GM21447 (cell line): ENCODE measurements at regions not wholly inside any gene's neighbourhood (a gene's known extent, or its start where the extent isn't known, plus 50 kb on each side); places are given as distances from the start of the nearest gene placed in this dataset.
"Not testable (repeated sequence)": the region's sequence is repeated elsewhere in the genome, so short reads cannot be mapped to it uniquely, and the experiment has no call there.

Experiments used
- ATAC-seq: cut with Tn5 transposase; IDR thresholded peaks from one replicate; pipeline ENCODE4 v1.9.1; 2021; ENCODE audit not compliant: unreplicated experiment

DNA sequence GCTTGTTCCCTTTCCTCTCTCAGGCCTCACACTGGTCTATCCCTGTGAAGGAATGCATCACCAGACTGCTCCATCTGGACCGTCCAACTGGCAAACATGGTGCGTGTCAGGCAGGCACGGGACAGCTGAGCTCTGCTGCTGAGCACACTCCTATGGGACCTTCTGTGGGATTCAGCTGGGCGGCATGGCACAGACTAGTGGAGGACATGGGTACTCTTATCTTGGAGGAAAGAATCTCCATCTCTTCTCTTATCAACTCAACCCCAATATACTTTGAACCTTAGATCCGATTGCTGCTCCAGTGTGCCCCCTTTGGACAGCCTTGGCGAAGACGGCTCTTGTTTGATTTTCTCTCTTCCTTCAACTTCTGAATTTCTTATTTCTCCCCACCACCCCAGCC lies 593.6 kb downstream of the ETS1 start:
- no peak for ATAC-seq

DNA sequence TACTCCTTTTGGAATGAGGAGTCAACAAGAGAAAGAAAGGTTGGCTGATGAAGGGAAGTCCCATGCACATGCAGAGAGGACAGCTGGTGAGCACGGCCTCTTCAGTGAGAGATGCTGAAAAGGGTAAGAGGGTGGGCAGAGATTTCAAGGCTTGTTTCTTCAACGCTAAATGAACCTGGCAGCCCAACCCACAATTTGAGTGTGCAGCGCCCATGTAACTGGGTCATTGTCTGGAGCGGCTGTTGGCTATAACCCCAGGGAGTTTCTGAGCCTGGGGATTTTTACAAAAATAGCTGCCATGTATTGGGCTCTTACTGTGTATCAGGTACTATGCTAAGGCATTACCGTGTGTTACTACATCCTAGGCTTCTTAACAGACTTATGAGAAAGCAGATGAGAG lies 594.1 kb downstream of the ETS1 start:
- ATAC-seq: no peak

DNA sequence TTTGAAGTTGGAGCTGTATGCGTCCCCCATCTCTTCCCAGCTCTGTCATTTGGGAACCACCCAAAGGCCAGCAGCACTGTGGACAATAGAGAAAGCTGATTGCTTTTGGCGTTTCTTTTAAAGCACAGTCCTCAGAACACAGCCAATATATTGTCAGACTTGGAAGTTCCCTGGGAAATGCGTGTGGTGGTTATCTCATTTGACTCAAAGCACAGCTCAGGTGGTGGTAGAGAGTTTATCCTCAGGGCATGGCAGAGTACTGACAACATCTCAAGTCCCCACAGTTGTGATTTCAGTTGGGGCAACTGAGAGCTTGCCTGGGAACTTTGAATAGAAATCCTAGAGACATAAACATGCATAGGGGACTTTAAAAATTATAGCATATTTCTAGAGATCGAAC lies 601.3 kb downstream of the ETS1 start:
- ATAC-seq: no peak

DNA sequence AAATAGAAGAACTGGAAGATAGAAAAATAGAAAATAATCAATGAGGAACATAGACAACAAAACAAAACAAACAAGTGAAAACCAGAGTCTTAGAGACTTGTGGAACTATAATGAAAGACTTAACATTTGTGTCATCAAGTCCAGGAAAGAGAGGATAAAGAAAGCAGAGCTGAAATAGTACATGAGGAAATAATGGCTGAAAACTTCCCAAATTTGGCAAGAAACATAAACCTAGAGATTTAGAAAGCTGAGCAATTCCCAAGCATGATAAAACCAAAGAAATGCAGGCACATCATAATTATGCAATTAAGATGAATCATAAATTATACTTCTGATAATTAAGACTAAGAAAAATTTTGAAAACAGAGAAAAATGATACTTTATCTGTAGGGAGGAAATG lies 614.5 kb downstream of the ETS1 start:
- ATAC-seq: no peak

DNA sequence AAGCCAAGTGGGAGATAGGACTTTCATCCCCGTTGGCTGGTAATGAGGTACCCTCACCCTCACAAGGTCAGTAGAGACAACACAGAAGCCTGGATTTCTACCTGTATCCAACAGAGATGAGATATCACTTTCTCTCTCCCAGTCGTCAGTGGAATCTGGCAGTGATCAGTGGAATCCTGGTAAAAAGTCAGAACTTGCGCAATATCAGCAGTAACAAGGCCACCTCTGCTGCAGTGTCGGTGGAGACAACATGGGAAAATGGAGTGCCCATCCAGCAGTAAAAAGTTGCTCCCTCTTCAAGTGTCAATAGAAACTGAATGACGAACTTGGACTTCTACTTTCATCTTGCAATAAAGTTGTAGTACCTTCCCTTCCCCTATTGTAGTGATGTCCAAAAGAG lies 615.9 kb downstream of the ETS1 start:
- no peak for ATAC-seq

DNA sequence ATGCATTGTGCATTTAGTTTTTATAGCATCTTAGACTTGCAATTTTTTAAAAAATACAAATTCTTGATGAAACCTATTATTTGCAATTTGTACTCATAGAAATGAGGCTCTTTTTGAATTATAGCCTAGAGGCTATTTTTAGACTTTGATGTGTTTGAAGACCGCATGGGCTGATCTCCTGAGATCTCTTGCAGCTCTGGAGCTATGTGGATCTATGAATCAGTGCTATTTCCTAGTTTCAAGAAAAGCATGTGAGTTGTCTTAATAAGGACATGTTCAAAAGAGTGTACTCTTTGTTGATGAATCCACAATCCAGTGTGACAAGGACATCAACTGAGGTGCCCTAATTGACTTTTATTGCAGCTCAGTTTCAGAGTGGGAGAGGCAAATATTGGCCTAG lies 620.5 kb downstream of the ETS1 start:
- ATAC-seq: no peak

DNA sequence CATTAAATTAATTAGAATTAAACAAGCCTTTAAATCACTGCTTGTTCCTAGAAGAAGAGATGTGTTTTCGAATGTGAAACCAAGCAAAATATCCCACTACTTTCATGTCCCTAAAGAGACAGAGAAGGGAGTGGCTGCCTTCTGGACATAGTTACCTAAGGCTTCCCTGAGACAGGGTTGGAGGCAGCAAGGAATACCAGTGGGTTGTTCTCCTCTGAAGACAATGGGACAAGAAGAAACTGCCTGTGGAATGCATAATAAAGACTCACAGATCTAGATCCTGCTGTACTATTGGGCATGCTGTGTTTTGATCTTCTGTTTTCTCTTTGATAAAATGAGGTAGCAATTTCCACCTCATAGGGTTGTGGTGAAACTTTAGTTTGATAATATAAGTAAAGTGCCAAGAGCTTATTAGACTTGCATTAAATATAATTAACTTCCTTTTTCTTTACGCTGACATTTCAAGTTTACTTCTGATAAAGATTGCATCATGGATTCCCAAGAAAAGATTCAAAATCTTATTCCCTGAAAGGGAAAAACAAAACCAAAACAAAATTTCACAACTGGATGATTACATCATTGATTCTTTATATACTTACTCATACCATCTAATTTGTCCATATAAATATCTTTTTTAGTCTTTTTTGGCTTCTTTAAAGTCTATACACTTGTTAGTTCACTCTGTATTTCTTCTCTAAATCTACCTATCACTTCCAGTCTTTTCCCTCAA lies 621.3 kb downstream of the ETS1 start:
- ATAC-seq: no peak

DNA sequence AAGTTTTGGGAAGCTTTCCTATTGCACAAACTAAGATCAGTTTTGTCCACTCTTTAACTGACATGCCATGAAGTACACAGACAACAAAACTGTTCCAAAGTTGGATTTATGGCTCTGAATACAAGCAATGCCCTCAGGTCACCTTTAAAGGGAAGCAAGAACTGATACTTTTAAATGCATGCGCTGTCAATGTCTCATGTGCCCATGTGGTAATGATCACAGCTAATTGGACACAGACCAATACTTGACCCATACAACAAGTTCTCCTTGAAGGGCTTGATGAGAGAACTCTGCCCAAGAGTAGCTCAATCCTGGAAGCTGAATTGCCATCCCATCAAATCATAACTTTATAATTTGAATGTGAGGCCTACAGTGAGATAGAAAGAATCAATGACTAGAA lies 624.9 kb downstream of the ETS1 start:
- ATAC-seq: no peak

DNA sequence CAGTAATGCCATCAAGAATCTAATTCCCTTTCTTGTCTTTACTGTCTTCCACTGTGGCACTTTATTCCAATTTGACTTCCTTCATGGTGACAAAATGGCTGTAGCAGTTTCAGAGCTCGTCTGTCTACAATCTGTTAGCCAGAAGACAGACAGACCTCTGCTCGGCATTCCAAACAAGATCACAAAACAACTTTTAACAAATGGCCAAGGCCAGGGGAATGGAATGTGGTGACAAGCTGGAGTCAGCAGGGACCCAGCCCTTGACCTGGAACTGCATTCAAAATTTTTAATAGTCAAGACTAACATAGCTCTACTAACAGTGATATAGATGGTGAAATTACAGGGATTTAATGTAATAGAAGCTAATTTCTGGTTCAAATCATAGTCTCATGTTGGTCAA lies 637.2 kb downstream of the ETS1 start:
- no peak for ATAC-seq

DNA sequence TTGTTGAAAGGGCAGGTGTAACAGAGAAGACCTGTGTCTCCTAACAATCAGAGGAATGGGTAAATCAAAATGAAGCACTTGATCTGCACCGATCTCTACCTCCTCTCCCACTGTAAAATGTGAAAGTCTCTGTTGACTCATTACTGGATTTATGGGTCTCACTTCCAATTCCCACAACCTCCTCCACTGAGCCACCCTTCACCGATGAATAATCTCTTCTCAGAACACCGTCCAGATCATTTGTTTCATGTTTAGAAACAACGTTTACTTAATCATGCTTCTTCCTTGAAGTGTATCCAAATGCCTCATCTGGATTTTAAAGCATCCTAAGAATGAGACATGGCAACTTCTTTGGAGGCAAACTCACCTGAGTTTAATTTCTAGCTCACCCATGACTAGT lies 643.6 kb downstream of the ETS1 start:
- no peak for ATAC-seq

DNA sequence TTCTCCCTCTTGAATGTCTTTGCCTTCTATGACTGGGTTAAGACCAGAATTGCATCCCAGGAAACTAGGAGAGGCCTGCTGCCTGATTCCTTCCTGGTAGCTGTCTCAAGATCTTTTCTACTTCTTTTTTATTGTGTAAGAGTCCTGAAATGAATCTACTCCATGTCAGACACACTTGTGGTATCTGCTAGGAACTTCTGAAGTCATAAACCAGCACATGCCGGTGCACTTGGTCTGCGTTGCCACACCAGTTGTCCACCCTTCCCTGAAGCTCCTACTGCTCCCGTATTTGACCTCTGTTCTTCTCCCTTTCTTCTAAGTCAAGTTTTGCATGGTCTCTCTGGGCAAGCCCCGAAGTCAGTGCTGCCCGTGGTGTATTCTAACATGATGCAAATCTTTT lies 644.2 kb downstream of the ETS1 start:
- ATAC-seq: no peak

DNA sequence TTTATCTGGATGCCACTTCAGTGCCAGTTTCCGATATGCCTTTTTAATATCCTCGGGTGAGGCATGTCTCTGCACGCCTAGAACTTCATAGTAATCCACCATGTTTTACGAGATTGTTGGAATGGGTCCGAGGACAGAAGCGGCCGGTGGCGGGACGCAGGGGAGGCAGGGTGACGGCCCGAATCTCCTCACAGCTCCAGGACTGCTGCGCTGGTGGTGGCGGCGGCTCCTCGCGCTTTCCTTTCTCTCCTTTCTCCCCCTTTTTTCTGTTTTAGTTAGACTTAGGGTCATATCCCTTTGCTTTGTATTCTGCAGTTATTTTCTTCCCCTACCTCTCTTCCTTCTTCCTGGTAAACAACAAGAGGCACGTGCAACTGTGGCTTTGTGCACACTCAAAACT lies 645.8 kb downstream of the ETS1 start:
- ATAC-seq: not testable (repeated sequence)

DNA sequence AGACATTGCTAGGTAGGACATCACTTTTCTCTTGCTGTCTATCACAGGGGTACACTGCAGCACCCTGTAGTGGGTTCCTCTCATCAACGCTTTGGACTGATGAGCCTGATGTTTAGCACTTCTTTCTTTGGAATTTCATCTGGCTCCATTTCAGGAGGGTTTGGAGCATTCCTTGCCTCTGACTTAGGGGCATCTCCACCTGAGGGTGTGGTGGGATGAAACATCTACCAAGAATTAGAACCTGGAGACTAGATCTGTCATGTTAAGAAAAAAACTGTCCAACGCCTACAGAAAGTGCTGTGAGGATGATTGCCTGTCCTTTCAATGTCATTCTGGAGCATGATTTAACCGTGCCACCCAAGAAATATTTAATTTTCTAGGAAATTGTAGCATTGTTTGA lies 648.4 kb downstream of the ETS1 start:
- no peak for ATAC-seq

DNA sequence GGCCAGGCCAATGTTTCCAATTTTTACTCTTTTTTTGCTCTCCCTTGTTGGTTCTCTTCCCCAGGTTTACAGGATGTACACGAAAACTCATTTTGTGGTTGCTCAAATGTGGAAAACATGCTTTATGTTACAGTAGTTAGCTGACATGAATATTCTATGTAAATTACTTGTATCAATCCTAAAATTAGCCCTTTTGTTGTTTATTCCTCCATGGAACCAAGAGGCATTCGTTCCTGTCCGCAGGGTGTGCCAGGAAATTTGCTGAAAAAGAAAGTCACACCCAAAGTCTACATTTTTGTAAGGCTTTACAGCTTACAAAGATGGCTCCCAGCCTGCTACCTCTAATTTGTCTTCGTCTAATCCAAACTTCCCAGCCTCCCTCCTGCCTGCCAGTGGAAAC lies 652.3 kb downstream of the ETS1 start:
- no peak for ATAC-seq

DNA sequence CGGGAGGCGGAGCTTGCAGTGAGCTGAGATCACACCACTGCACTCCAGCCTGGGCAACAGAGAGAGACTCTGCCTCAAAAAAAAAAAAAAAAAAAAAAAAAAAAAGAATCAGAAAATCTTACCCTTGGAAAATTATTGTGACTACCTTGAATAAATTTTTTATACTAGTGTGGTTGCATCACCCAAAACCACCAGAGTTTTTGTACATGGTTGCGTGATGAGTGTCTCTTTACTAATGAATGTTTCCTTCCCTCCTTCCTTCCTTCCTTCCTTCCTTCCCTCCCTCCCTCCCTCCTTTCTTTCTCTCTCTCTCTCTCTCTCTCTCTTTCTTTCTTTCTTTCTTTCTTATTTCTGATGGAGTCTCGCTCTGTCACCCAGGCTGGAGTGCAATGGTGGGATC lies 653.4 kb downstream of the ETS1 start:
- not testable (repeated sequence) for ATAC-seq

DNA sequence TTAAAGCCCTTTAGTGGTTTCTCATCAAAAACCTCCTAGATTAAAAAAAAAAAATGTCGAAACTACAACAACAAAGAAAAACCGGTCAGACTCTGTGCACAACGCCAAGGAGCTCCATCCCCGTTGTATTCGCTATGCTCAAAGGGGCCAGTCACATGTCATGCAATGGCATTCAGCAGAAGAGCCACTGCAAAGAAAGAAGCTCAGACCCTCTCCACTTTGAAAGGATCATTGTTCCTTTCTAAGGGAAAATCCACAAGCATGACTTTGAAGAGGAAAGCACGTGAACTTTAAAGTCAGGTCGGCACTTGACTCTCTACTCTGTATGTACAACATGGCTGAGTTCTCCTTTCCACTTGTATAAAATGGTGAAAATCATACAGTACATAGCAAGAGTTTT lies 655.6 kb downstream of the ETS1 start:
- no peak for ATAC-seq

DNA sequence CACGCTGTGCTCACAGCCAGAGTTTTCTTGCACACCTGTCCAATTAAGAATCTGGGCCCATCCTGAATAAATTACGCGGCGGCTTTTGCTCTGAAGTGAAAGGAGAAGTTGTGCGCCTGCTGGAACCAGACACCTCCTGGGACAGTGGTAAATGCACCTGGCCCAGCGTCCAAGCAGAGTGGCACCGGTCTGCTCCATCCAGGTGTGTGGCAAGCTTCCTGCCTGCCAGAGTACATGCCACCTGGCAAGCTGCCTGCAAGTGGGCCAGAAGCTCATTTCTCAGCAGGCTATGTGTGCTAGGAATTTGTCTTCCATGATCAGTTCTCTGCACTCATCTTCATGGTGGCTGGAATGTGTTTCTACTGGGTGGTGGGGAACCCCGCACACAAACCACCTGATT lies 660.6 kb downstream of the ETS1 start:
- no peak for ATAC-seq

DNA sequence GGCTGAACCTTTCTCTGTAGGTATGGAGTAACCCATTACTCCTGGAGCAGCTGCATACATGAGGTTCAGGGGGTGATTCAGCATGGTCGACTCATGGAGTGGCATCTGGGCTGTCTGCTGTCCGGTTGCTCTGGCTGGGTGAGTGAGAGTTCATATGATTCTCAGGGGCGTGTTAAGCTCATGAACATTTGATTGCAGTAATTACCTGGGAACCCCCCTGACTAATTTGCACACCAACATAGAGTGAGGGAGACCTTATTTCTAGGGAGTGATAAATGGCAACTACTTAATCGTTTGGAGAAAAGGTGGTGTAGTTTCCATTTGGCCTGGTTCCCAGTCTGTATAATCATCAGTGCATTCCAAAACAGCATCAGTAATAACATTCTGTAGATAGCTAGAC lies 661.9 kb downstream of the ETS1 start:
- ATAC-seq: no peak

DNA sequence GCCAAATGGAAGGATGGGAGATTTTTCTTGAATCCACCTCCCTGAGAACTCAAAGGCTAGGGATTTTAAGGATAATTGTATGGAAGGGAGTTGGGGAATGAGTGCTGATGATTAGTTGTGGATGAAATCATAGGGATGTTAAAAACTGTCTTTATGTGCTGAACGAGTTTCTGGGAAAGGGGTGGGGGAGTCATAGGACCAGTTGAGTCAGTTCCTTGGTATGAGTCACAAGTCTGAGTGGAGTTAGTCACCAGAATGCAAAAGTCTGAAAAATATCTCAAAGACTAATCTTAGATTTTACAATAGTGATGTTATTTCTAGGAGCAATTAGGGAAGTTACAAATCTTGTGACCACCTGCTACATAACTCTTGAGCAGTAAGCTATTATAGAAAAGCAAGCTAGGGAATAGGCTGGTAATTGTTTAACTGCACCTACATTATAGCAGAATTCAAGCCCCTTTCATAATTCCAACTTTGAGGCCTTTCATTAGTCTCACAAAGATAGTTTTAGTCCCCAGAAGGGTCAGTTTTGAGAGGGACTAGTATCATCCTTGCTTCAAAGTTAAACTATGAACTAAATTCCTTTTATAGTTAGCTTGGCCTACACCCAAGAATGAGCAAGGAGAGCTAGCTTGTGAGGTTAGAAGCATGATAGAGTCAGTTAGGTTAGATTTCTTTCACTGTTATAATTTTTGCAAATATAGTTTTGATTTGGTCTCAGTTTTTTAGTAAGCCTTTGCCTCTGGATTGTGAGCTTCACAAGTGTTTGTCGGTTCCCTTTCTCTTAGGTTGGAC lies 668.0 kb downstream of the ETS1 start:
- ATAC-seq: no peak

DNA sequence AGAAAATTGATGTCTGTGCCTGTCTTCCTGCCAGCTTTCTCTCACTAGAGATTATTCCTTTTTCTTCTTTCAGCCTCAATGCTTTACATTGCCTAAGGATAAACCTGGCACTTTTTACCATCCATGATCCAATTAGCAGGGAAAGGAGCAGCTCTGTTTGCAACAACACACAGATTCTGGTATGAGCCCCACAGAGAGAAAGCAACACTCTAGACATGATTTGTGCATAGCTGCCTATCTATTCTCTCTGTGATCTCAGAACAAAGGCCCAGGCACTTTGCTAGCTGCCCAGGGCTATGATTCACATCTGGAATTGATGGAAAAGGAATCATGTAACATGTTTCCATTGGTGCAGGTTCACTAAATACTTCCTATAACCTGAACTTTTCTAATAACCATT lies 685.0 kb downstream of the ETS1 start:
- ATAC-seq: no peak

DNA sequence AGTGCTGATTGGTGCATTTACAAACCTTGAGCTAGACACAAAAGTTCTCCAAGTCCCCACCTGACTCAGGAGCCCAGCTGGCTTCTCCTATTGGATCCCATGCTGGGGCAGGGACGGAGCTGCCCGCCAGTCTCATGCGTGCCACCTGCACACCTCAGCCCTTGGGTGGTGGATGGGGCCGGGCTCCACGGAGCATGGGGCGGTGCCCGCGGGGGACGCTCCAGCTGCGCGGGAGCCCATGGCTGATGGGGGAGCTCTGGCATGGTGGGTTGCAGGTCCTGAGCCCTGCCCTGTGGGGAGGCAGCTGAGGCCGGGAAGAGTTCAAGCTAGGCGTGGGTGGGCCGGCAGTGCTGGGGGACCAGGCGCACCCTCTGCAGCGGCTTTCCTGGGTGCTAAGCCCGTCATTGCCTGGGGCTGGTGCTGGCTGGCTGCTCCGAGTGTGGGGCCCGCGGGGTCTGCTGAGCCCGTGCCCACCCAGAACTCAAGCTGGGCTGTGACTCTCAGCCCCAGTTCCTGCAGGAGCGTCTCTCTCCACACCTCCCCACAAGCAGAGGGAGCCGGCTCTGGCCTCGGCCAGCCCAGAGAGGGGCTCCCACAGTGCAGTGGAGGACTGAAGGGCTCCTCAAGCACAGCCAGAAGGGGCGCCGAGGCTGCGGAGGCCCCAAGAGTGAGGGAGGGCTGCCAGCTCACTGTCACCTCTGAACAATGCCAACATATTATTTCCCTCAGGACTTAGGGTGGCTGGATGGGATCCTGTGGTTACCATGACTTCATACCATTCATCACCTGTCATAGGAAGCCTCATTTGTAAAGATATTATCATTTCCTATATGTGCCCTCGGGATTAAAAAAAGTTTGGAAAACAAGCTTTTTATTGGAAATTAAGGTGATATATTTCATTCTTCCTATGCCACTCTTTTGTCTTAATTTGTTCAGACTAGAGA lies 688.7 kb downstream of the ETS1 start:
- no peak for ATAC-seq

DNA sequence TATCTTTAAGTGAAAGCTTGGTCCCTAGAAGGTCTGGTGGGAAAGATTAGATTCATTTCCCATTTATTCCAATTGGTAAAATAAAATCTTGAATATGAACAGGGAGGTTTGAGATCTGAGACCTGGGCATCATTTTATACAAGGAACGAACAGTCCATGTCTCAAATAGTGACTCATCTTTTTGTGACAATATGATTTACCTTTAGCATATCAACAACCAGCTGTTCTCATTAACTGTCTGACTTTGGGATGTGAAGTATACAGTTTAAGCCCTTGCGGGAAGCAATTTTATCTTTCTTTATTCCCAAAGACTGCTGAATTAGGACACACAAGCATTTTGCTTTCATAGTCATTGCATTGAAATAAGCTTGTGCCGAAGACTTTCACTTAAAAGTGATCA lies 691.6 kb downstream of the ETS1 start:
- no peak for ATAC-seq
